GM18909 (cell line): ENCODE measurements at regions not wholly inside any gene's neighbourhood (a gene's known extent, or its start where the extent isn't known, plus 50 kb on each side); places are given as distances from the start of the nearest gene placed in this dataset.

Experiments used
- ATAC-seq: cut with Tn5 transposase; IDR thresholded peaks from one replicate; pipeline ENCODE4 v1.9.1; 2021; ENCODE audit warnings: mild to moderate bottlenecking; ENCODE audit not compliant: unreplicated experiment, poor library complexity

DNA sequence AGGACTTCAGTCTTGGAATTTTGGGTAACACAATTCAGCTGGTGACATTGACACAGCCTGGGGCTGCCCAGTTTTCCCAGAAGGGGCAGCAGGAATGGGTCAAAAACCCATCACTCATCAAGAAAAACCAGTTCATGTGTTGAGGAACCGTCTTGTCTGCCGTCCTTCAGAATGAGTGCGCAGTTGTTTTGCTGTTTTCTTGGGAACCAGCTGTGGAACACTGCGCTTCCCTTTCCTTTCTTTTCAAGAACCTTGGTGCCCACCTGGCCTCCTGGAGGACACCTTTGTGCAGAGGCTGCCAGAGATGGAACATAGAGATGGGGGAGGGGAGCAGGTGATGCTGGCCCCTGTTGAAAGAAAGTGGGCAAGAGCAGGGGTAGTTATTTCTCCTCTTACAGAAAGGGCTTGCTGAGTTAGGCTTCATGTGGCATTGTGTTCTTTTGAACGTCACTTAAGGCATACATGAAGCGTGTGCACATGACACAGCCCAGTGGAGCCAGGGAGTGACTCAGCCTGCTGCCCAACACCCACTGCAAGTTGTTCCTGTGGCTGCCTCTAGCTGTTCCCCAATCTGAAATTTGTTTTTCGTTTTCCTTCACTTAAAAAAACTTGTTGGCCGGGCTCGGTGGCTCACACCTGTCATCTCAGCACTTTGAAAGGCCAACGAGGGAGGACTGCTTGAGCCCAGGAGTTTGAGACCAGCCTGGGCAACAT is 87.4 kb upstream of the TNS3 start:
- peak; percentile 91 for ATAC-seq

DNA sequence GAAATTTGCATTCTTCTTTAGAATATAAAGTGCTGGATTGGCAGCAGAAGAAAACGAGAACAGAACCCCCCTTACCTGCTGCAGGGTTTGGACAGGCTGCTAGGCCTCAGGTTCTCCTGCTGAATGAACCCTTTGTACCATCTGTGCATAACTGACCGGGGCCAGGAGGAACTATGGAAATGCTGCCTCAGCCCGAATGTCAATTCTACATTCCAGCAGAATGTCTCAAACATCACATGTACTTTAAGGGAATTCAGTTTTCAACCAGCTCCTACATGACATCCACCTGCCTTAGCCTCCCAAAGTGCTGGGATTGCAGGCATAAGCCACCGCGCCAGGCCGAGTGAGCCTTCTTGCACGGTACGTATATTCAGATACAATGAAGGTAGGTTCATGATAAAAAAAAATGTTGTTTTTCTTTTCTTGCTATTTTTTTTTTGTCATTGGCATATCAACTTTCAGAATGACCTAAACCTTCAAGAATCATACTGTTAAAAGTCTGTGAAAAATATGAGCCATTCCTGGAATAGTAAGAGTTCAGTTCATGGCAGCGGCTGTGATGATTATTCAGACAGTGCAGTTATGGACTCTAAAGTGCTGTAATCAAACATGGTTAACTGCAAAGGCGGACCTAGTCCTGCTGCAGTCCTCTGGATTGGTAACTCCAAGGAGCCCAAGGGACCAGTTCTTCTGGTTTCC is 84.4 kb upstream of the TNS3 start:
- no peak for ATAC-seq

DNA sequence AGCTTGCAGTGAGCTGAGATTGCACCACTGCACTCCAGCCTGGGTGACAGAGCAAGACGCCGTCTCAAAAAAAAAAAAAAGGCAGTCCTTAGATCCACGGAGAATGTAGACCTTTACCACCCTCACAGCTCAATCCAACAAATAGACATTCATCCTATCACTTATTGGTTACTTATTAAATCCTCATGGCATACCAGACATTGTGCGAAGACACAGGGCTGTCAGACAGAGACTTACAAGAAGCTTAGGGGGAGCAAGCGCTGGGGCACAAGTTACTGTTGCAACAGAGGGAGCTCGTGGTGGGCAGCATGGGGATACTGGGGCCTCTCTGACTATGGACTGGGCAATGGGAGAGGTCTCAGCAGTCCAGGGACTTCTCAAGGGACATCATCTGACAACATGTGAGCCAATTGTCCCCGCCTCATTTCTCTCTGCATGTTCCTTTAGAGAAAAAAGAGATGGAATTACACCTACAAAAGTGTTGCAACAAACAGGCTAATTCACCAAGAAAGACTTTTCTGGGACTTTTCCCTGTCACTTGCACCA is 82.8 kb upstream of the TNS3 start:
- ATAC-seq: no peak

DNA sequence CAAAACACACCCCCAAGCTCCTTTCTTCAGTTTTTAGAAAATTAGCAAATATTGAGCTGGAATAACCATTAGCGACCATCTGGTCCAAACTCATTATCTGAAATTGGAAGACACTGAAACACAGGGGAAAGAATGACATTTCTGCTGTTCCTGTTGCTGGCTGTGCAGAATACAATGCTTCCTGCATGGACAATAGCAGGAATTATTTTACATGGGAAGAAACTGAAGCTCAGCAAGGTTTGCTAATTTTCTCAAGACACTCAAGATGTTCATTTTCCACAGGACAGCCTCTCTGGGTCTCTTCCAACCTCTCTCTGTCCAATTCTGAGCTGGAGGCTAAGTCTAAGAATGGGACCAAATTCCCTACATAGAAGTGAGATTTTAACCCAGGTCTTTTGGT is 81.9 kb upstream of the TNS3 start:
- ATAC-seq: no peak

DNA sequence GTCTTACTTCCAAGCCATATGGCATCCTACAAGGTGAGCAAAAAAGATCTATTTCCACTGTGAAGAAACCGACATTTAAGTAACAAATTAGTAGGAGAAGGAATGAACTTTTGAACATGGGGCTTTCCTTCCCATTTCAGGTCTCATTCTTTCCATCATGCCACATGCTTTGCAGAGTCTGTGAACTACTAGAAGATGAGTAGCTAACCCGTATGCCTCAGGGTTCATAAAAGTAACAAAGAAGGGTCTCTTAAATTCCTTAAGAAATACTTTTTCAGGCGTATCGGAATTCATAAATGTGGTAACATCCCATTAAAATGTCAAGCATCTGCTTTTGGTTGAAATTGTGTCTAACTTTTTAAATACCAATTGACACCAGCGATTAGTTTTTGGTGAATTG is 81.3 kb upstream of the TNS3 start:
- no peak for ATAC-seq

DNA sequence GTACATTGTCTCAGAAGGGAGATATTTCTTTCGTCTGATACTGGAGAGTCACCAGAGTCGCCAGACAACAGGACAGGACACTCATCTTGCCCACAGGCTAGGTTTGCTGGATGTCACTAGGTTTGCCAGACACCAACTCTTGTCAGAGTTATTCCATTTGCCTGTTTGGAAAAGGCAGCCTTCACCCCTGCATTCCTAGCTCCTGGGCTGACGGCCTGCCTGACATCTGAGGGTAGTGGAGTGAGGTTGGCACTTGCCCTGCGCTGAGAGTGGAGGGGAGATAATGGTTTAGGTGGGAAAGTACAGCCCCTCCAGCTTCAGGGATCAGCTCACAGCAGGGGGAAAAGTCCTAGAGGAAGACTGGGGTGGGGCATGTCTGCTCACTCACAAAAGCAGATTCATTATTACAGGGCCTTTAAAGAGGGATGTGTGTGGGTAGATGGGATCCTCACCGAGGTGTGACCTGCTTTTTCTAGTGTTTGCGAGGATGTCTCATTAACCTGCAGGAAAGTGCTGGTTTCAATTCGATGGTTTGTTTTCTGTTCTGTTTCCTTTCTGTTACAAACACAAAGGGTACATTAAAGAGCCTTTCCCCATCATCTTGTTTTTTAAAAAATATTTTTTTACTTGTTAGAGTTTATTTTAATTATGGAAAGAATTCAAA is 79.3 kb upstream of the TNS3 start:
- peak; percentile 72 for ATAC-seq

DNA sequence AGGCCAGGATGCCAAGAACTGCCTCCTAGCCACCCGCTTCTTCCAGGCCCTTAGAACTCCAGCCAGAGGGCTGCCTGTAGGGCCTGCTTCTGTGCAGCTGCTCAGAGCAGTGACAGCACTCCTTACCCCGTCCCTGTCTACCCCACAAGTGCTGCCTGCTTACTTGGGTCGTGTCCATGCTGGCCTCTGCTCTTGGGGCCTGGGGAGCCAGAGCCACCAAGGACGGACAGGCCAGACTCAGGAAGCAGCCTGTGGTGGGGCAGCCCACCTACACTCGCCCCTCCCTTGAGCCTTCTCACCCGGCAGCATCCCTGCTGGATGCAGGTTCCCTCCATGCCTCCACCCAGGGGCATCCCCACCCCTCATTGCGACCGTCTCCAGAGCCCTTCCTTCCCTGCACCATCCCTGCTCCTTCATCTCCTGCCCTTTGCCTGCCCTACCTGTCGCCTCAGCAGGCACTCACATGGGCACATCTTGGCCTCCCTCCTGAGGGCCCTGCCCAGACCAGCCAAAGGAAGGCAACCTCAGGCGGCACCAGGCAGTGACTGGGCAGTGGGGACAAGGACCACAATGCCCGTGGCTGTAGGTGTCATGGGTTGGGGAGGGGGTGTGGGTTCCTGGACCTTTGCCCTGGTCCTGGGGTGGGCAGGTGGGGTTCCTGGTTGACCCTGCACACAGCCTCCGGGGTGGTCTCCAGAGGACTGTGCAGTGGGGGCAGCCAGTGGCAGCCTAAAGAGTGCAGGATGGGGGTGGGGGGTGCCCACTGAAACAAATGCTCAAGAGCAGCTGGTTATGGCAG is 78.0 kb upstream of the TNS3 start:
- no peak for ATAC-seq

DNA sequence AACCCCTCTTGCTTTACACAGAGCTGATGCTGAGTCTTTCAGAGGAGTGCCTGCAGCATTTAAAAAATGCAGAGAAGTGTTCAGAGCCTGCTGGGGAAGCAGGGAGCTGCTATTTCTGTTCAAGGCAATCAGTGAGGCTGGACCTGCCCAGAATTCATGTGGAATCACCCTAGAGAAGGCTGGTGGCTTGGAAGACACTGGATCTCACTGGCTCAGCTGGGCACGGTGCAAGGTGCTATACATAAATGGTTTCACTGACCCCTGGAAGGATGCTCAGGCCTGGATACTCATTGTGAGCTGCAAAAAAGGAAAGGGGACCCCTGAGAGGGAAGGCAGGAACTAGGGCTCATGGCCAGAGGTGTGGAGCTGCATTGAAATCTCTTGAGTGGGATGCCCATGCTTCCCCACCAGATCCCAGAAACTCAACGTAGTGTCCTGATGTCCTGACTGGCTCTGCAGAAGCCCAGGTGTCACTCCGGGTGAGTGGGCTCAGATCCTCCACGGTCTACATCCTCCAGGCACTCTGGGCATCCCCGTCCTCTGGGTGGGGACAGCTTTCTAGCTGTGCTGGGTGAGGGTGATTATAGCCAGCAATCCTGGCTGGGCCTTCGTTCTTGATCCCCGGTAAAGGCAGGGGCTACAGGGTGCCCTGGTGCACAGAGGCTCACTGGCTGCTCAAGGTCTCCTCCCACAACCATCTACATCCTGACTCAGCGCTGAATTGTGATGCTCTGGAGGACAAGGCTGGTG is 77.2 kb upstream of the TNS3 start:
- no peak for ATAC-seq

DNA sequence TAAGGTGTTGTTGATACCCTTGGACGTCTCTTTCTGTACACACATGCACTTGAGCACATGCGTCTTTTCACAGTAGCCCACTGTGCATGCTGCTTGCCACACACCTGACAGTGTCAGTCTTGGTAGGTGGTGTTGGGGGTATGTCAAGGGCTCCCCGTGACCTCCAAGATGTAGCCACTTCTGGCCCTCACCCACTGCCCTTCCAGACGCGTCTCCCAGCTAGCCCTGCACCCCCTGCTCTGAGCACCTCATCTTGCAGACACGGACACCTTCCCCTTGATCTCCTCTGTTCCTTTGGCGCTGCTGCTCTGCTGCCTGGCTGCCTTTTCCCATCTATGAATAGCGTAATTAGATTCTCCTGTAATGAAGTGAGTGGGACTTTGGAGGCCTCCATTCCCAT is 75.2 kb upstream of the TNS3 start:
- no peak for ATAC-seq

DNA sequence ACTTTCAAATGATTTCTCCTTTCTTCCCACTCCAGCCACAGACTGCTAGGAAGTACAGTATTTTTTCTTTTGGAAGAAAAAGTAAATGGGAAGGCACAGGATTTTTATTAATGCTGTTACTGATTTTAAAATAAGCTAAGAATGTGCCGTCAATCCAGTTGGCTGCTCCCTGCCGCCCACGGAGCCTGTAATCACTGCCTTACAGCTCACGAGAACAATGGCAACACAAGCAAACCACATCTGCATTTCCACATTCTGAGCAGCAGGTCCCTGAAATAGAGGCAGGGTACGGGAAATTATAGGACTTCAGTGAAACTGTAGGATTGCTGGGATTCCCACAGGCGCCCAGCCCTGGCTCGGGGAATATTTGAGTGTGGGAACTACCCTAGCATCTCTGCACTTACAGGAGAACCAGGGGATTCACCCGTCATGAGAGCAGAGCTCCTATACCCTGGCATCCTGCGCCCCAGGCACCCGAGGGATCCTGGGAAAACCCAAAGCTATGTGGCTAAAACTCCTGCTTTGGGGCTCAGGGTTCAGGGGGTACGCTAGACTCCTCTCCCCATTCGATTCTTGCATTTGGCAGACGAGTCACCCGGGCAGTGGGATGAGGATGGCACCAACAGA is 72.9 kb upstream of the TNS3 start:
- no peak for ATAC-seq

DNA sequence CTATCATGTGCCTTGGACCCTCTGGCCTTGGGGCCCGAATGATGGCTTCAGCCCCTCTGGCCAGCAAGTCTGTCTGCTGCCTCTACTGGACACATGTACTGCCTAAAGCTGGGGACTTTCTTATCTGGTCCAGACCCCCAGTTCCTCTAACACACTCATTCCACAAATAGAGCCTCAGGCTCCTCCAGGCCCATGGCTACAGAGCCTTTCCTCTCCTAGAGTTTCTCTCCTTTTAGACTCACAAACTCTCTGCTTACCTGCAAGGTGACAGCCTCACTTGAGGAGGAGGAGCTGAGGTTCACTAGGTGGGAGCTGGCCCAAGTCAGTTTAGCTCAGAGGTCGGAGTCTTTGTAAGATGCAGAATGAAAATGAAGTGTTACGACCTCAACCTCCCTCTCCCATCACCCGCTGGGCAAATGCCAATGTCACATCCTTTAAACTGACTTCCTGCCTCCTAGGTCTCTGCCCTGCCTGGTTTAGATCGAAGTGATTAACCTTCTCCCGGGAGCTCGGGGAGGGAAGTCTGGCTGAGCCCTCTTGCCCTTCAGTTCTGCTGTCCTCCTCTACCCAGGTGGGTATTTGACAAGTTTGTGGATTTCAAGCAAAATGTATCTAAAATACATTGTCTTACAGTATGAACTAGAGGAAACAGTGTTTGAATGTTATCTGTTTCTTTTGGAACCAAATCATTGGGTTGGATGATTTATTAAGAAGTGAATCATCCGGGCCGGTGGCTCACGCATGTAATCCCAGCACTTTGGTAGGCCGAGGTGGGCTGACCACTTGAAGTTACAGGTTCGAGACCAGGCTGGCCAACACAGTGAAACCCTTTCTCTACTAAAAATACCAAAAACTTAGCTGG is 71.9 kb upstream of the TNS3 start:
- no peak for ATAC-seq

DNA sequence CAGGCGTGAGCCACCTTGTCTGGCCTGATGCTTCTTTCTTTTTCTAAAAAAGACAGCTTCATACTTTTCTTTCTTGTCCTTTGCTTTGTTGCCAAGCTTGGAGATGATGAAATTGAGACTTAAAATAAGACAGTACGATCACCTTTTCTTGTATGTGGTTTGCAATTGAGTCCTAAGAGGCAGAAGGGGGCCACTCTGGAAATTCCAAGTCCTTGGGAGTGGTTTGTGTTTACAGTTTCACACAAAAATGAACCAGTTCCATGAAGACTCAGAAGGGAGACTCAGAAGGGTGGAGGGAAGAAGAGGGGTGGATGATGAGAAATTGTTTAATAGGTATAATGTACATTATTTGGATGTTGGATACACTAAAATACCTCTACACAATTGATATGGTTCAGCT is 70.7 kb upstream of the TNS3 start:
- no peak for ATAC-seq

DNA sequence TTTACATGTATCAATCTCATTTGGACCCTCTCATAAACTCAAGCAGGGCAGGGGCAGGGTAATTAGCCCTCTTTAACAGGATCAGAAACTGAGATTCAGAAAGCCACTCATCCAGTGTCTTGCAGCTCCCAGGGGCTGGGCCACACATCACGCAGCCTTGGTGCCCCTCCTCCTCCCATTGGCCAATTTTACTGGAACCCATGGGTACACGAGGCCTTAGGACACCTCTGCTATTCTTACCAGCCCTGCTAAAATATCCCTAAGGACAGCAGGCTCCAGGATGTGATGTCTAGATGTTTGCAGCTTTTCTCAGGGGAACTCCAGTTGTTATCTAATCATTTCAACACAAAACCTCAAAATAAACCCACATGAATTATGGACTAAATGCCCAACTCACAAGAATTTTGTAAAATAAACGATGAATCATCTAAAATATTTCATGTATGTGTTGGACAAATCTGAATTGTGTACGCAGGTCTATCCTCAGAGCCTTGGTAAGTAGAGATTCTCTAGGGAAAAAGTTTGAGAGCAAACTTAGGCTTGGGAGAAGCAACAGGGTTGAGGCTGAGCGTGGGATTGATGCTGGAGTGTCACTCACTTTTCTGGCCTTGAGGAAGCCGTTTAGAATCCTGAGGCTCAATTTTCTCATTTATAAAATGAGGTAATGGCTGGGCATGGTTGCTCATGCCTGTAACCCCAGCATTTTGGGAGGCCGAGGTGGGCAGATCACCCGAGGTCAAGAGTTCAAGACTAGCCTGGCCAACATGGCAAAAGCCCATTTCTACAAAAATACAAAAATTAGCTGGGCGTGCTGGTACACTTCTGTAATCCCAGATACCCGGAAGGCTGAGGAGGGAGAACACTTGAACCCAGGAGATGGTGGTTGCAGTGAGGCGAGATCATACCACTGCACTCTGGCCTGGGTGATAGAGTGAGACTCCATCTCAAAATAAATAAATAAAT is 69.7 kb upstream of the TNS3 start:
- no peak for ATAC-seq

DNA sequence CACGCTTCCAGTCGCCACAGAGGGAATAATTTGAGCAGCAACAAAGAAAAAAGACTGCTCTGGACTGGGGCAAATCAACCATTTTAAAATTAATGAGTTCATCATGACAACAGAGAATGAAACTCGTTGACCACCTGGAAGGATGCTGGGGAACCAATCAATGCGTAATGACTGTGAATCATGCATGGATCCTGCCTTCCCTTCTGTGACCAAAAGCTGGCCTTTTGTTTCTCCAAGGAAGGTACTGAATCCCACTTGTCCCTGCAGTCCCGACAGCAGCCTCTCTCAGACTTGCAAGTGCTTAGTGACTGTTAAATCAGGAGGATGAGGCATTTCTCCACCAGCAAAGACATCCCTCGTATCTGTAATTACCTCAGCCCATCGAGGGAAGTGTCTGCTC is 68.0 kb upstream of the TNS3 start:
- ATAC-seq: no peak

DNA sequence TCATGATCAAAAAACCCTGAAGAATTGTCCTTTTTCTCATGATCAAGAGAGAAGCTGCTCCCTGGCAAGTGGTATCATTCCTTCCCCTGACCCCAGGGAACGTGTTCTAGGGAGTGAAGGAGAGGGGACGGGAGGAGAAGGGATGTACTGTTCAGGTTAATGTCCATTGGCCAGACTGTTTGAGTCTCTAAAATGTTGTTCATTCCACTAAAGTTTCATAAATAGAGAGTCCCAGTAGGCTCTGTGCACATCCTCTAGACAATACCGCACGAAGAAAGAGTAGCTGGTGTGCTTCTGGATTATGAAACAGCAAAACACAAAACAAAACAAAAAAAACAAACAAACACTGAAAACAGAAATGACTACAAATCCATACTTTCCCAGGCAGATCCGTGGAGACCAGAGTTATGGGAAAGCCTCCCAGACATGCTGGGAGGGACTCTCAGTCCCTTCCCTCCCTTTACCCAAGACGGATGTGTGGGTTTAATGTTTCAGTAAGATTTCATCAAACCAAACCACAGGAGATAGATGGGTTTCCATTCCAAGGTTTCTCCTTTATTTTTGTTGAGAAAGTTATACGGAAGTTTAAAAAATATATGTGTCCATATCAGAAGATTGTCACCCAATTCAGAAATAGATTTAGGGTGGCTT is 66.5 kb upstream of the TNS3 start:
- no peak for ATAC-seq

DNA sequence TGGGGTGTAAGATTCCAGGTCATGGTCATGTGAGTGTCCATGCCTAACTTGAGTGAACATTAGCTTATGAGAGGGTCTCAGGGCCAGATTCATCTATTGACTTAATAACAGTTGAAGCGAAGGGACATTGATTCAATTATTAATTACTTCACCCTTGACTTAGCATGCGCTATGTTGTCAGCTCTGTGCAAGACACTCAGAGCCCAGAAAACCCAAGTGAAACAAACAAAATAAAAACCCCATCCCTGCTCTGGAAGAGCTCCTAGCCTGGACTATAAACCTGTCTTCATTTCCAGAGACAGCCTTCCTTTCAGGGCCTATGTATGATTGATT is 66.0 kb upstream of the TNS3 start:
- no peak for ATAC-seq
